Brain pericyte (primary cell): ENCODE measurements at regions not wholly inside any gene's neighbourhood (a gene's known extent, or its start where the extent isn't known, plus 50 kb on each side); places are given as distances from the start of the nearest gene placed in this dataset.
"Not testable (repeated sequence)": the region's sequence is repeated elsewhere in the genome, so short reads cannot be mapped to it uniquely, and the experiment has no call there.

Source experiments
- DNase-seq: peaks from one replicate; pipeline ENCODE4 v3.0.0-alpha.2; 2012; ENCODE audit warnings: low read depth, low spot score

DNA sequence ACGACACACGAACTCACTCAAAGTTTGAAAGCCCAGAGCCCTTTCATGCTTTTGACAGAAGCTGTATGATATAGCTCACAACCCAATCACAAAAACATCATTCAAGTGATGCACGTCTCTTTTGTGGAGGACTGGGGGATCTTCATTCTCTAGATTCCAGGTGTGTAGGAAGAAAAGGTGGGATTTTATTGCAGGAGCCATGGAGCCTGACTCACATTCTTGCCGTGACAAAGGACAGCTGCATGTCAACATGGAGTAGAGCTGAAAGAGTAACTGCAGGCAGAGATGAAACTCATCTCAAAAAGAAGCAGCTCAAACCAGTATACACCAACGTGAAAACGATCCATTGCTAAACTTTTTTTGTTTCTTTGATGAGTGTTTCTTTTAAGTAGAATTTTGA is 50.9 kb upstream of the PDE1A start:
- no peak for DNase-seq

DNA sequence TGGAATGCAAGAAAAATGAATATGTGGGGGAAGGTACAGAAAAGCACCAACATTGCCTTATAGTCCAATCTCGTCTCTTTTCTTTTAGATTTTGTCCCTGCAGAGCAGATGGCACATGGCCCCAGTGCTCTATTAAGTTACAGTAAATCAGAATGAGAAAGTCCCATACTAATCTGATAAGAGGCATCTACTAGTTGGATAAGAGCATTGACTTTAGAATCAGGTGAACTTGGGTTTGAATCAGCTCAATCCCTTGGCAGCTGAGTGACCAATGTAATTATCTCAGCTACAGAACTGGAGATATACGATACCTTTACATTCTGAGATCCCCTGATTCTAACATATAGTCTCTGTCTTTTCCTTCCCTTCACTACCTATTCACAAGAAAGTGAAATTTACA is 54.8 kb upstream of the PDE1A start:
- no peak for DNase-seq

GRCh38 chr2:182482511-182482910 is 55.7 kb upstream of the PDE1A start:
- no peak for DNase-seq

DNA sequence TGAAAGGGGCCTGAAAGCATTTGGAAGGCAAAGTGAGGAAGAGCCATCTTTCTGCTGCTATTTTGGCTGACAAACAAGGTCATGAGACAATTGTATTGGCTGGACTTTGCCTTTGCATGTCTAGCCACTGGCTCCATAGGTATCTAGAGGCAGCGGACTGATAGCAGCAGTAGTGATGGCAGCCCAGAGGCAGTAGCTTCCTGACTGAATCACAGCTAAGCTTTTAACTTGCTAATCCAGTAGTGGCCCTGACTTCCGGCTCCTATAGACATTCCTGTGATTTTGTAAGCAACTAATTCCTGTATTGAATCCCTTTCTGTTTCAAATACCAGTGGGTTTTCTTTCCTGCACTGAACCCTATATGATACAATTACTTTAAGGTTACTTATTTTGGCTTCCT is 69.8 kb upstream of the PDE1A start:
- DNase-seq = no peak

DNA sequence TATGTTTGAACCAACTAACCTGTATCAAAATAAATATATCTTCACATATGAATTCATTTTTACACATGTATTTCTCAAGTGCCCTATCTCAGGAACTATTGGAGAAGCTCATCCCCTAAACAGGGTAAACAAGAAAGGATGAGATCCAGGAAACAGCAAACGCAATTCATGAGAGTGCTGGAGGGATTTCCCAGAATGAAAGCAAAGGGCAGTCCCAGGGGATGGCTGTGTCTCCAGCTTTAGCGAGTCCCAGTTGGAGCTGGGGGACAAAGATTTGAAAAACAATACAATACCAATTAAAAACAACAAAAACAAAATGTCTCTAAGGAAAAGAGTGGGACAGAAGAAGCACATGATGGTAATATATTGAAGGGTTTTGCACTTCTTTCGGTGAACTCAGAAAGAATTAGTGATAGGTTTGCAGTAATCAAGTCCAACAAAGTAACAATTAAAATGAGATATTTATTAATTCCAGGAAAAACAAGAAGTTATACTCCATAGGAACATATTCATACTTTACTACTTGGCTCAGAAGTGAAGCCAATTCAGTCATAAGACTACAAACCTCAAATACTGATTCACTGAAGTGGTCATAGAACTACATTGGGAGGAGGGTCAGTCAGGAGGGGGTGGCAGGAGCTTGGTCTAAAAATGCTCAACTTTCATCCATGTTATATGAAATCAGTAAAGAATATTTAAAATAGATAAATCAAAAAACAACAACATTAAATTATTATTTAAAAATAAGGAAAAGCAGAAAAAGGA is 73.1 kb upstream of the PDE1A start:
- no peak for DNase-seq

- no peak for DNase-seq
These were observed 77.0 kb upstream of the PDE1A start for GRCh38 chr2:182503886-182504285.

DNA sequence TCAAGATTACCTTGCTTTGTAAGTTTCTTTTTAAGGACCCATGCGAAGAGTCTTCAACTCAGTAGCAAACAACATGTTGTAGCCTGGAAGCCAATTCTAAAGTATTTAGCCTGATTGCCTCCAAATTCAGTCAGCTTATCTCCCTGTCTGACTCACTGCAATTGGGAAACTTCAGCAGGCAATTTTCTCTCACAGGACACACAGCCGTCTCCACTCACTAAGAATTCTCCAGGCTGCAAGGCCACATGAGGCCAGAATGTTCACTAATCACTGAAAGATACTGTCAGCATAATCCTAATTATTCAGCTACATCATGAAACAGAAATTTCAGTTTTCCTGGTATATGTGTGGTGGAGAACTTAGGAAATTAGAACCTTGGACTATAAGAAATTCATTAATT is 78.1 kb upstream of the PDE1A start:
- no peak for DNase-seq

GRCh38 chr2:182506606-182507005 is 79.8 kb upstream of the PDE1A start:
- DNase-seq = no peak

DNA sequence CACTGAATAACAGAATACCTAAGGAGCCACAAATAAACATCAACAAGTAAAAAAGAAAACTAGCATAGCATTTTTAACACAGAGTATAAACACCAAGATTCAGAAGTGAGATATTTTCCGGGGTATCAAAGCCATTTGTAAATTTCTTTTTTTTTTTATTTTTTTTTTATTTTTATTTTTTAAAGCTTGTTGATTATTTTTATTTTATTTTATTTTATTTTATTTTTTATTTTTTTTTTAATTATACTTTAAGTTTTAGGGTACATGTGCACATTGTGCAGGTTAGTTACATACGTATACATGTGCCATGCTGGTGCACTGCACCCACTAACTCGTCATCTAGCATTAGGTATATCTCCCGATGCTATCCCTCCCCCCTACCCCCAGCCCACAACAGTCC is 81.7 kb upstream of the PDE1A start:
- not testable (repeated sequence) for DNase-seq

DNA sequence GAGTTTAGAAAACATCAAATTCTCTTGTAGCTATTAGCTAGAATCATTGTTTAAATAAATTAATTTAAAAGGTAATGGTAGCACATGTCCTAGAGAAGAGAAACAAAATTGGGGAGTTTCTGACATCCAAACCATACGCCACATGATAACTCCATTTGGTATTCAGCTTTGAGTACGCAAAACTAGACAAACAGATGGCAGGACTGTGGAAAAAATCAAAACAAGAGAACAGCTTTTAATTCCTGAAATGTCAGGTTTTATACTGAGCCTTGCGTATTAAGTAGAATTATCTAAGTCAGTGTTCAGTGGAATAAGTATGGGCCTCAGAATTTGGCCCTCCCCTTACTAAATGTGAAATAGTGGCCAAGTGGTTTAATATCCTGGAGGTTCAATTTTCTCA is 82.4 kb upstream of the PDE1A start:
- no peak for DNase-seq

GRCh38 chr2:182521453-182522404 is 94.9 kb upstream of the PDE1A start:
- DNase-seq = no peak

- no peak for DNase-seq
These were observed 95.6 kb upstream of the PDE1A start for GRCh38 chr2:182522405-182522896.

DNA sequence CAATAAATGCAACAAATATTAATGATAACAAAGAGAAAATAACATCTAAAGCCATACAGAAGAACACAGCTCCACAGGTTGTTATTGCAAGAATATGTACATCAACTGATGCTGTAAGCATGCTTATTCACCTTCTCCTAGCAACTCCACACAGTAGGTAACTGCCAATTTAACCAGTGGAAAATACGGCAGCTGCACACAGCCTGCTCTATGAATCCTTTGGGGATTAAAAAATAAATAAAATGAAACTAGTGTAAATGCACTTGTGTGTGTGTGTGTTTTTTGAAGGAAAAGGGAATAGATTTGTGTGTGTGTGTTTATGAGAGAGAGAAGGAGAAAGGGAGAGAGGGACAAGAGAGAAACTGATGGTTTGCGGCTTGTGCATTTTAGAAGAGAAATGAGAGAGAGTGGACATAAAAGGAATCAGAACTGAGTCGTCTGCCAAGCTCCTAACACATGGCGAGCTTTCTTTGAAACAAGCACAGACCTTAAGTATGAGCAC is 96.2 kb upstream of the PDE1A start:
- no peak for DNase-seq

GRCh38 chr2:182530636-182531035 is 103.8 kb upstream of the PDE1A start:
- no peak for DNase-seq

DNA sequence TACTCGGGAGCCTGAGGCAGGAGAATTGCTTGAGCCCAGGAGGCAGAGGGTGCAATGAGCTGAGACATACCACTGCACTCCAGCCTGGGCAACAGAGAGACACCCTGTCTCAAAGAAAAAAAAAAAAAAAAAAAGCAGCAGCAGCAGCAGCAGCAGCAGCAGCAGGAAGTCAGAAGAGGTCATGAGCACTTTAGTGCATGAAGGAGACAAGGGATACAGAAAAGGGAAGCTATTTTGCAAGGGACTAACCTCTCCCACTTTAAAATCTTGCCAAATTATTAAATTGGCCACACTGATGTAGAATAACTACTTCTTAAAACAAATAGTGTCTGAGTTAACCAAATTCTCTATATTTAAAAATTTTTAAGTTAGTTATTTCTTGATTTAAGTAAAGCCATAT is 113.4 kb upstream of the PDE1A start:
- no peak for DNase-seq

- DNase-seq = no peak
These were observed 114.4 kb upstream of the PDE1A start for GRCh38 chr2:182541268-182541667.

DNA sequence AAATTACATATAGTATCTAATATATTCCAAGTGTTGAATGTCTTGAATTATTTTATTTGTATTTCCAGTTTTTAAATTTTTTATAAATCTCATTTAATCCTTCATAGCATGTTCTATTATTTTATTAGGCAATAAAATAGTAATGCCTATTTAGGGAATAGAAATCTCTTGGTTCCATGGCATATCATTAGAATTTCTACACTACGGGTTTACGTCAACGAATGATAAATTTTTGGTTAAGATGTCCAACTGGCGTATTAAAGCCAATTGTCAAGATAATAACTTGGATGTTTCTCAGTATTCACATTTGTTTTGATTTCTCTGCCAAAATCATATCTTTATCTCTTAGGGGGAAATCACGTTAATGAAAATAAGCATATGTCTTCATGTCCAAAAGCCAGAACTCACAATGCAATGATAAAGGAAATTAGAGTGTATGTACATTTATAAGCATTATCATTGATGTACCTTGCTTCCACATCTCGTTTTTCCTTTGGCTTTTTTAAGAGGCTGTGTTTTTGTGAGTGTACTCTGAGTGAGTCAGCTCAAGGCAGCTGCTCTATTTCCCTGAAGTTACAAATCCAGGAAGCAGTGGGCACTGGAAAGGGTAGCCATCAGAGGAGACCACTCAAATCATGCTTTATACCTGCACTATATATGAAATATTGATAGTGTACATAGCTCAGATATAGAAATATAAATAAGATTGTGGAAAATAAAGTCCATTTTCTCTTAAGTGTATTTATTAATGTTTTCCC is 115.8 kb upstream of the PDE1A start:
- DNase-seq = no peak

DNA sequence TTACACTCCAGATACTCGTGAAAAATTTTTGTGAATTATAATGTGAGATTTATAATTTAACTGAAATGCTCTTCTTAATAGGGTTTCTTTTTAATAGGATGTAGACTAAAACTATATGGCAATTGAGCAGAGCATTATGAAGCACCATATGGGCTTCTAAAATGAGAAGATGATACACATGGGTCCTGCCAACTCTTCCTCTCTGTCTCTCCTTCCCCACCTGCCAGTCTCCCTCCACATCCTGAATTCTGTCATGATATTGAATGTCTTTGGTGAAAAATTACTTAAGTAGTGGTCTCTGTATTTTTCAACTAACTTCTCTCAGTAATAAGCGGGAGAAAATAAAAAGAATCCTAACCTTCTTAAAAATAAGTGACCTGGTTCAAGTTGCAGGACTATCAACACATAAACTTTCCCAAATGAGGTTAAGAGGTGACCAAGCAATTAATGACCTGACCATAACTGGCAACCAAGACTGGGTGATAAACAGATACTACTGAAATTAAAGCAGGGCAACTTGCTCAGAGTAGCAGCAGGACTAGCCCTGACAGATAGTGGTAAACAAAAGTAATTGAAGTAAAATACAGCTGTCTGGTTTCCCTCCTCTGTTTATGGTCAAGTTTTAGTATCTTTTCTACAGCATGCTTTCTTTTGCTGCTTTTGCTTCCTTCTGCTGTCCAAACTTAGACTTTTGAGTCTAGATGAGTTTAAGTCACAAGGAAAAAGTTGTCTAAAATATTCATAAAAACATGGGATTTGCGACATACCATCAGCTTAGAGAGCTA is 117.1 kb upstream of the PDE1A start:
- DNase-seq = no peak

- DNase-seq = no peak
These were observed 118.8 kb upstream of the PDE1A start for GRCh38 chr2:182545420-182546167.
